Gastroesophageal sphincter (tissue), 4 donors: ENCODE measurements at regions not wholly inside any gene's neighbourhood (a gene's known extent, or its start where the extent isn't known, plus 50 kb on each side); places are given as distances from the start of the nearest gene placed in this dataset.

Source experiments
- ATAC-seq: fragments of 150-250 bp; one replicate; pipeline ENCODE4 v1.9.1; 2016; ENCODE audit warnings: mild to moderate bottlenecking, moderate library complexity
- H3K27ac ChIP-seq, 4 donors: fragments of 200-600 bp; sonication (generic) in 3 of 4; 1 replicate in 3 of 4; 2 replicates in 1 of 4; pipeline ENCODE4 v1.5.1; 2016 to 2019
- H3K27me3 ChIP-seq: fragments of 200-600 bp; sonication (generic); one replicate; pipeline ENCODE4 v1.5.1; 2019
- H3K36me3 ChIP-seq, 2 donors: fragments of 200-600 bp; sonication (generic); one replicate each; pipeline ENCODE4 v1.5.1; 2019; ENCODE audit warnings: control low read depth in 1 of 2
- H3K4me1 ChIP-seq, 3 donors: fragments of 200-600 bp; sonication (generic); 1 replicate in 2 of 3; 2 replicates in 1 of 3; pipeline ENCODE4 v1.5.1; 2016 to 2019; ENCODE audit warnings: control low read depth in 2 of 3
- H3K4me3 ChIP-seq, 2 donors: fragments of 200-600 bp; sonication (generic); one replicate each; pipeline ENCODE4 v1.5.1; 2019; ENCODE audit warnings: mild to moderate bottlenecking in 1 of 2, moderate library complexity in 1 of 2
- H3K9me3 ChIP-seq, 3 donors: fragments of 200-600 bp; sonication (generic); one replicate each; pipeline ENCODE4 v1.5.1; 2017 to 2019; ENCODE audit warnings: control low read depth in 2 of 3
- EP300 ChIP-seq: sonication (generic); formaldehyde crosslinking; IDR thresholded peaks from one replicate; pipeline ENCODE4 v1.6.1; 2017; ENCODE audit warnings: antibody characterized with exemption, mild to moderate bottlenecking
- POLR2A ChIP-seq, 2 donors: fragments of 450-650 bp; IDR thresholded peaks; one replicate each; pipeline ENCODE4 v1.6.1; 2017; ENCODE audit warnings: antibody characterized with exemption in 2 of 2, mild to moderate bottlenecking in 2 of 2, moderate library complexity in 1 of 2
- POLR2AphosphoS5 ChIP-seq: sonication (generic); formaldehyde crosslinking; IDR thresholded peaks from one replicate; pipeline ENCODE4 v1.6.1; 2017; ENCODE audit warnings: antibody characterized with exemption
- WGBS, 2 donors: methylation state at CpG; one replicate each; pipeline ENCODE4 v1.1.5; 2018; ENCODE audit warnings: low coverage in 1 of 2; 5-methylcytosine and 5-hydroxymethylcytosine counted together
- TF ChIP-seq, protein P1 (sequence below), 4 experiments: fragments of 200-600 bp in 2 of 4; fragments of 450-650 bp in 2 of 4; sonication (generic) in 1 of 4; IDR thresholded peaks; one replicate each; pipeline ENCODE4 v1.5.1; 2017 to 2019; ENCODE audit warnings: antibody characterized with exemption in 4 of 4, mild to moderate bottlenecking in 2 of 4, moderate library complexity in 2 of 4

GRCh38 chr5:77569409-77569808 lies 69.1 kb downstream of the OTP start:
- Histone ChIP-seq H3K27ac (no peak overlapping the region), H3K27me3 (peaks cover 4% of the 10 kb centered on the region), H3K4me1 (no peaks in the 10 kb centered on the region), H3K36me3 (no peaks in the 10 kb centered on the region), H3K4me3 (no peak overlapping the region), H3K9me3 (no peaks in the 10 kb centered on the region)
- WGBS, 2 donors: 88 to 93% methylated on average over 2 of the region's 2 CpGs
- TF ChIP-seq, protein P1, sequence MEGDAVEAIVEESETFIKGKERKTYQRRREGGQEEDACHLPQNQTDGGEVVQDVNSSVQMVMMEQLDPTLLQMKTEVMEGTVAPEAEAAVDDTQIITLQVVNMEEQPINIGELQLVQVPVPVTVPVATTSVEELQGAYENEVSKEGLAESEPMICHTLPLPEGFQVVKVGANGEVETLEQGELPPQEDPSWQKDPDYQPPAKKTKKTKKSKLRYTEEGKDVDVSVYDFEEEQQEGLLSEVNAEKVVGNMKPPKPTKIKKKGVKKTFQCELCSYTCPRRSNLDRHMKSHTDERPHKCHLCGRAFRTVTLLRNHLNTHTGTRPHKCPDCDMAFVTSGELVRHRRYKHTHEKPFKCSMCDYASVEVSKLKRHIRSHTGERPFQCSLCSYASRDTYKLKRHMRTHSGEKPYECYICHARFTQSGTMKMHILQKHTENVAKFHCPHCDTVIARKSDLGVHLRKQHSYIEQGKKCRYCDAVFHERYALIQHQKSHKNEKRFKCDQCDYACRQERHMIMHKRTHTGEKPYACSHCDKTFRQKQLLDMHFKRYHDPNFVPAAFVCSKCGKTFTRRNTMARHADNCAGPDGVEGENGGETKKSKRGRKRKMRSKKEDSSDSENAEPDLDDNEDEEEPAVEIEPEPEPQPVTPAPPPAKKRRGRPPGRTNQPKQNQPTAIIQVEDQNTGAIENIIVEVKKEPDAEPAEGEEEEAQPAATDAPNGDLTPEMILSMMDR (IDR thresholded peaks at IDR 0.05): no peak
- TF ChIP-seq EP300: no peak
- no peak for TF ChIP-seq POLR2AphosphoS5
- TF ChIP-seq POLR2A (IDR thresholded peaks at IDR 0.05): no peak
- ATAC-seq: no peak

DNA sequence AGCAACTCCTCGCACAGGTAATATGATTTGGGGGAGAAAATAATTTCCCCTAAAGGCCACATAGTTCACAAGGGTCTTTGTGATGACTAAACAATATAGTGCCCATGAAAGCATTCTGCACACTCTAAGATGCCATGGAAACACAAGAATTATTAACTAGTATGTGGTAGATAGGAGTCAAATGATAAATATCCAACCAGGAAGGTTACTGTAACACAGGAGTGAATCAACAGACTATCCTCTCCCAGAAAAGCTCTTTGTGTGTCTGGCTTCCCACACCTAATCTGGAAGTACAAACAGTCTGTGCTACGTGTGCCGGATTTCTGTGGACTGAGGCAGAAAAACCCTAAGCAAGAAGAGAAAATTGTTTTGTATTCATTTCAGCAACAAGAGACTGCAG lies 70.0 kb downstream of the OTP start:
- Histone ChIP-seq H3K4me3 (no peak overlapping the region), H3K27ac (no peak overlapping the region), H3K27me3 (peaks cover 4% of the 10 kb centered on the region), H3K4me1 (no peaks in the 10 kb centered on the region), H3K36me3 (no peaks in the 10 kb centered on the region), H3K9me3 (no peaks in the 10 kb centered on the region)
- TF ChIP-seq POLR2A (IDR thresholded peaks at IDR 0.05): no peak
- no peak for TF ChIP-seq EP300
- TF ChIP-seq, protein P1 (IDR thresholded peaks at IDR 0.05): no peak
- TF ChIP-seq POLR2AphosphoS5: no peak
- 73 to 91% methylated on average over 2 to 3 of the region's 3 CpGs for WGBS, 2 donors
- no peak for ATAC-seq

- H3K4me1 ChIP-seq: no peaks in the 10 kb centered on the region
- no peaks in the 10 kb centered on the region for H3K9me3 ChIP-seq
- TF ChIP-seq POLR2AphosphoS5 (no peak), EP300 (no peak), POLR2A (IDR thresholded peaks at IDR 0.05) (no peak)
- TF ChIP-seq, protein P1 (IDR thresholded peaks at IDR 0.05): no peak
- H3K27me3 ChIP-seq: peaks cover 4% of the 10 kb centered on the region
- 38 to 56% methylated on average over 2 of the region's 2 CpGs for WGBS, 2 donors
- H3K27ac ChIP-seq: no peak overlapping the region
- no peak overlapping the region for H3K4me3 ChIP-seq
- no peak for ATAC-seq
- no peaks in the 10 kb centered on the region for H3K36me3 ChIP-seq
Observed at GRCh38 chr5:77568082-77568481, 70.4 kb downstream of the OTP start.

- H3K36me3 ChIP-seq: no peaks in the 10 kb centered on the region
- H3K27me3 ChIP-seq: peaks cover 4% of the 10 kb centered on the region
- no peak overlapping the region for H3K27ac ChIP-seq
- no peak for ATAC-seq
- H3K4me1 ChIP-seq: no peaks in the 10 kb centered on the region
- H3K9me3 ChIP-seq: no peaks in the 10 kb centered on the region
- no peak overlapping the region for H3K4me3 ChIP-seq
- TF ChIP-seq POLR2AphosphoS5 (no peak), POLR2A (IDR thresholded peaks at IDR 0.05) (no peak), EP300 (no peak)
- TF ChIP-seq, protein P1 (IDR thresholded peaks at IDR 0.05): no peak
- 60 to 63% methylated on average over 1 to 3 of the region's 3 CpGs for WGBS, 2 donors
Observed at GRCh38 chr5:77563475-77563874, 71.4 kb upstream of the WDR41 start.

DNA sequence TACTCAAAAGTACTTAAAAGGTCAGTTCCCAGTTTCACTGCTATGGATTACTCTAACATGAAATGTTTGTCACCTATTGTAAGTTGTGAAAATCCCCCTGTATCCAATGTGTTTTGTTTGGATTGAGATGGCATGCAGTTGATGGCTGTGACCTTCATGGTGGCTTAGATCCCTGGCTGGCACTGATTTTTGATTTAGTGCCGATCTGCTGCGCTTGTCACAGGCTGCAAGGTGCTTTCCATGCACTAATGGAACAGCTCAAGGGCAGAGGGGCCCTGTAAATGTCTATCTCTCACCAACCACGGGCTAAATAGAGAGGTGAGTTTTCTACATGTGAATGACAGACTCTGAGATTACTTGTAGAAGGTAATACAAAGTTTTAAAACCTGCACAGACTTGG lies 69.8 kb upstream of the WDR41 start:
- H3K36me3 ChIP-seq: no peaks in the 10 kb centered on the region
- WGBS, 2 donors: 65% methylated on average over 3 of the region's 3 CpGs; no CpG with 5 or more reads in 1 of the 2 donors
- no peak for TF ChIP-seq POLR2AphosphoS5
- TF ChIP-seq EP300: no peak
- TF ChIP-seq, protein P1 (IDR thresholded peaks at IDR 0.05): no peak
- no peak for TF ChIP-seq POLR2A (IDR thresholded peaks at IDR 0.05)
- no peaks in the 10 kb centered on the region for H3K9me3 ChIP-seq
- no peak overlapping the region for H3K4me3 ChIP-seq
- no peak for ATAC-seq
- H3K4me1 ChIP-seq: no peaks in the 10 kb centered on the region
- peaks cover 4% of the 10 kb centered on the region for H3K27me3 ChIP-seq
- no peak overlapping the region for H3K27ac ChIP-seq
